Mucosa of descending colon (tissue), 3 donors: ENCODE measurements at regions not wholly inside any gene's neighbourhood (a gene's known extent, or its start where the extent isn't known, plus 50 kb on each side); places are given as distances from the start of the nearest gene placed in this dataset.
"Not testable (repeated sequence)": the region's sequence is repeated elsewhere in the genome, so short reads cannot be mapped to it uniquely, and the experiment has no call there.

Experiments
- ATAC-seq: fragments of 200-7000 bp; cut with Tn5 transposase; one replicate; pipeline ENCODE4 v1.9.1; 2020; ENCODE audit warnings: mild to moderate bottlenecking, moderate library complexity
- DNase-seq, 3 donors: peaks; one replicate each; pipeline ENCODE4 v3.0.0-alpha.2; 2020
- H3K36me3 ChIP-seq: fragments of 200-600 bp; one replicate; pipeline ENCODE4 v1.8.0; 2021; ENCODE audit warnings: low read depth, mild to moderate bottlenecking
- H3K4me1 ChIP-seq: fragments of 200-600 bp; one replicate; pipeline ENCODE4 v1.8.0; 2021; ENCODE audit warnings: low read depth, mild to moderate bottlenecking
- H3K4me3 ChIP-seq: fragments of 200-600 bp; one replicate; pipeline ENCODE4 v1.8.0; 2021; ENCODE audit warnings: mild to moderate bottlenecking
- H3K9me3 ChIP-seq: fragments of 200-600 bp; one replicate; pipeline ENCODE4 v1.8.0; 2021; ENCODE audit warnings: mild to moderate bottlenecking
- CTCF ChIP-seq: fragments of 200-600 bp; IDR thresholded peaks from one replicate; pipeline ENCODE4 v1.8.0; 2022; ENCODE audit warnings: antibody characterized with exemption, mild to moderate bottlenecking
- intact Hi-C, 2 donors: fragments of 100-400 bp; cut with DNase I in 1 of 2; cut with micrococcal nuclease in 1 of 2; formaldehyde crosslinking; loops; one replicate each; pipeline versions ENCODE4 v1.11.0 to v1.11.1; 2022; cut with DNase I, micrococcal nuclease
- donor health status: DM: no; HTN: no; CAD: no; lungs with moderate emphysema.
- donor health status: DM: no; HTN: no; CAD: no.
- donor health status: DM: no; HTN: yes; CAD: no.

- TF ChIP-seq CTCF, result no peak
- intact Hi-C loops, result no loop called here
- Histone ChIP-seq H3K36me3 (no peaks in the 10 kb centered on the region), H3K9me3 (peaks cover 15% of the 10 kb centered on the region), H3K4me3 (no peak overlapping the region), H3K4me1 (no peaks in the 10 kb centered on the region)
- DNase-seq (no peak), ATAC-seq (no peak)
These were observed 64.0 kb downstream of the TBR1 start for GRCh38 chr2:161480123-161480522.

- H3K36me3 ChIP-seq, result no peaks in the 10 kb centered on the region
- no peak overlapping the region for H3K4me3 ChIP-seq
- ATAC-seq, result no peak
- H3K4me1 ChIP-seq, result no peaks in the 10 kb centered on the region
- H3K9me3 ChIP-seq, result peaks cover 15% of the 10 kb centered on the region
- intact Hi-C loops, result no loop called here
- DNase-seq, result no peak
- no peak for TF ChIP-seq CTCF
These were observed 65.5 kb downstream of the TBR1 start for GRCh38 chr2:161481619-161482018.

- Histone ChIP-seq H3K9me3 (peaks cover 15% of the 10 kb centered on the region), H3K4me3 (no peak overlapping the region), H3K36me3 (no peaks in the 10 kb centered on the region), H3K4me1 (no peaks in the 10 kb centered on the region)
- no peak for ATAC-seq
- no peak for TF ChIP-seq CTCF
- DNase-seq, result no peak
- intact Hi-C loops, result no loop called here
These were observed 68.0 kb downstream of the TBR1 start for GRCh38 chr2:161484061-161484460.

GRCh38 chr2:161486111-161486510 is 70.0 kb downstream of the TBR1 start:
- TF ChIP-seq CTCF, result no peak
- ATAC-seq (no peak), DNase-seq (no peak)
- H3K4me1 ChIP-seq, result no peaks in the 10 kb centered on the region
- H3K36me3 ChIP-seq, result no peaks in the 10 kb centered on the region
- intact Hi-C loops, result no loop called here
- no peak overlapping the region for H3K4me3 ChIP-seq
- peaks cover 13% of the 10 kb centered on the region for H3K9me3 ChIP-seq

GRCh38 chr2:161488131-161488699 is 72.1 kb downstream of the TBR1 start:
- H3K4me3 ChIP-seq, result no peak overlapping the region
- TF ChIP-seq CTCF, result no peak
- H3K4me1 ChIP-seq, result no peaks in the 10 kb centered on the region
- no peaks in the 10 kb centered on the region for H3K9me3 ChIP-seq
- intact Hi-C loops, result no loop called here
- DNase-seq, result no peak
- H3K36me3 ChIP-seq, result no peaks in the 10 kb centered on the region
- no peak for ATAC-seq

- Histone ChIP-seq H3K4me1 (no peaks in the 10 kb centered on the region), H3K4me3 (no peak overlapping the region), H3K36me3 (no peaks in the 10 kb centered on the region), H3K9me3 (no peaks in the 10 kb centered on the region)
- no peak for TF ChIP-seq CTCF
- ATAC-seq, result no peak
- intact Hi-C loops, result no loop called here
- DNase-seq, result no peak
These were observed 72.8 kb downstream of the TBR1 start for GRCh38 chr2:161488879-161489278.

GRCh38 chr2:161500892-161501610 is 85.0 kb downstream of the TBR1 start:
- H3K9me3 ChIP-seq, intact Hi-C loops, H3K36me3 ChIP-seq, H3K4me1 ChIP-seq, ATAC-seq, H3K4me3 ChIP-seq, DNase-seq: not testable (repeated sequence)

- DNase-seq, H3K36me3 ChIP-seq, H3K9me3 ChIP-seq, H3K4me1 ChIP-seq, ATAC-seq, H3K4me3 ChIP-seq, intact Hi-C loops: not testable (repeated sequence)
These were observed 86.2 kb downstream of the TBR1 start for GRCh38 chr2:161502279-161502678.
